Smooth muscle cell (in vitro differentiated cells): ENCODE measurements at regions not wholly inside any gene's neighbourhood (a gene's known extent, or its start where the extent isn't known, plus 50 kb on each side); places are given as distances from the start of the nearest gene placed in this dataset.

ENCODE experiments used
- DNase-seq: peaks from one replicate; lab custom pipeline; 2025; ENCODE audit not compliant: unreplicated experiment; lab: John Stamatoyannopoulos, UW
- H2AFZ ChIP-seq: fragments of 200-600 bp; sonication (generic); 2 replicates; pipeline ENCODE4 v1.6.0; 2016; ENCODE audit warnings: antibody characterized with exemption, low read depth, mild to moderate bottlenecking
- H3F3A ChIP-seq: fragments of 200-600 bp; sonication (generic); 2 replicates; pipeline ENCODE4 v1.6.0; 2017; ENCODE audit warnings: antibody characterized with exemption, low read depth
- H3K27ac ChIP-seq: fragments of 200-600 bp; sonication (generic); 2 replicates; pipeline ENCODE4 v1.5.1; 2016; ENCODE audit warnings: low read depth, mild to moderate bottlenecking
- H3K27me3 ChIP-seq: fragments of 200-600 bp; sonication (generic); 2 replicates; pipeline ENCODE4 v1.6.1; 2016; ENCODE audit warnings: low read depth, mild to moderate bottlenecking
- H3K36me3 ChIP-seq: fragments of 200-600 bp; sonication (generic); 2 replicates; pipeline ENCODE4 v1.5.1; 2016; ENCODE audit warnings: low read depth
- H3K4me1 ChIP-seq: fragments of 200-600 bp; sonication (generic); 2 replicates; pipeline ENCODE4 v1.5.1; 2016; ENCODE audit warnings: low read depth
- H3K4me2 ChIP-seq: fragments of 200-600 bp; sonication (generic); 2 replicates; pipeline ENCODE4 v1.6.0; 2016; ENCODE audit warnings: mild to moderate bottlenecking
- H3K4me3 ChIP-seq: fragments of 200-600 bp; sonication (generic); 2 replicates; pipeline ENCODE4 v1.5.1; 2016; ENCODE audit warnings: mild to moderate bottlenecking
- H3K79me2 ChIP-seq: fragments of 200-600 bp; sonication (generic); 2 replicates; pipeline ENCODE4 v1.6.0; 2016; ENCODE audit warnings: low read depth, mild to moderate bottlenecking
- H3K9ac ChIP-seq: fragments of 200-600 bp; sonication (generic); 2 replicates; pipeline ENCODE4 v1.6.0; 2016; ENCODE audit warnings: low read depth
- H3K9me3 ChIP-seq: fragments of 200-600 bp; sonication (generic); replicated peaks from 2 replicates; pipeline ENCODE4 v1.5.1; 2016; ENCODE audit warnings: low read depth
- H4K20me1 ChIP-seq: fragments of 200-600 bp; sonication (generic); 2 replicates; pipeline ENCODE4 v1.6.0; 2016; ENCODE audit warnings: low read depth
- WGBS: methylation state at CpG from one replicate; pipeline ENCODE4 v1.1.7; 2016; ENCODE audit warnings: low lambda C conversion rate; 5-methylcytosine and 5-hydroxymethylcytosine counted together
- TF ChIP-seq, protein P1 (sequence below): fragments of 200-600 bp; sonication (generic); IDR thresholded peaks from 2 replicates; pipeline ENCODE4 v1.5.1; 2017; ENCODE audit warnings: borderline replicate concordance, mild to moderate bottlenecking, antibody characterized with exemption; ENCODE audit not compliant: insufficient read depth, poor library complexity, severe bottlenecking

DNA sequence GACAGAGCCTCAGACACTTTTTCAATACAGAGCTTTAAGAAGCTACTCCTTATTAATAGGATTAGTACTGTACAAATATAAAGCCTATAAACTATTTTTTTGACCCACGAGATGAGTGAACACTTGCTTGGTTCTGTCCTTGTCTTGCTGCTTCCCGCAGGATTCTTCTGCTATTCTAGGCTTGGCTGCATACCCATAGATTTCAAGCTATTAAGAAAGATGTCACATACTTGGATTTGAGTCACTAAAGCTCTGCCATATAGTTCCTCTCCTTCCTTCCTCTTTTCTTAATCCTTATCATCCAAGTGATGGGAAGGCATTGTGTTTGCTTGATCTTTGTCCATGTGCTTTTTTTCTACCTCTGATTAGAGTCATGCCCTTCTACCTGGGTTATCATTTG is 361.2 kb upstream of the TRPC7 start:
- Histone ChIP-seq H3K4me3 (no peak overlapping the region), H3K27ac (no peak overlapping the region), H3K27me3 (no peaks in the 10 kb centered on the region), H3K9ac (no peak overlapping the region), H2AFZ (no peak overlapping the region), H4K20me1 (no peaks in the 10 kb centered on the region), H3K9me3 (no peaks in the 10 kb centered on the region), H3K4me2 (no peak overlapping the region), H3K36me3 (no peaks in the 10 kb centered on the region), H3F3A (peaks cover 25% of the 10 kb centered on the region), H3K4me1 (no peaks in the 10 kb centered on the region), H3K79me2 (no peaks in the 10 kb centered on the region)
- no peak for DNase-seq
- TF ChIP-seq, protein P1, sequence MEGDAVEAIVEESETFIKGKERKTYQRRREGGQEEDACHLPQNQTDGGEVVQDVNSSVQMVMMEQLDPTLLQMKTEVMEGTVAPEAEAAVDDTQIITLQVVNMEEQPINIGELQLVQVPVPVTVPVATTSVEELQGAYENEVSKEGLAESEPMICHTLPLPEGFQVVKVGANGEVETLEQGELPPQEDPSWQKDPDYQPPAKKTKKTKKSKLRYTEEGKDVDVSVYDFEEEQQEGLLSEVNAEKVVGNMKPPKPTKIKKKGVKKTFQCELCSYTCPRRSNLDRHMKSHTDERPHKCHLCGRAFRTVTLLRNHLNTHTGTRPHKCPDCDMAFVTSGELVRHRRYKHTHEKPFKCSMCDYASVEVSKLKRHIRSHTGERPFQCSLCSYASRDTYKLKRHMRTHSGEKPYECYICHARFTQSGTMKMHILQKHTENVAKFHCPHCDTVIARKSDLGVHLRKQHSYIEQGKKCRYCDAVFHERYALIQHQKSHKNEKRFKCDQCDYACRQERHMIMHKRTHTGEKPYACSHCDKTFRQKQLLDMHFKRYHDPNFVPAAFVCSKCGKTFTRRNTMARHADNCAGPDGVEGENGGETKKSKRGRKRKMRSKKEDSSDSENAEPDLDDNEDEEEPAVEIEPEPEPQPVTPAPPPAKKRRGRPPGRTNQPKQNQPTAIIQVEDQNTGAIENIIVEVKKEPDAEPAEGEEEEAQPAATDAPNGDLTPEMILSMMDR, result no peak
- WGBS, result 83% methylated on average over 2 of the region's 2 CpGs

DNA sequence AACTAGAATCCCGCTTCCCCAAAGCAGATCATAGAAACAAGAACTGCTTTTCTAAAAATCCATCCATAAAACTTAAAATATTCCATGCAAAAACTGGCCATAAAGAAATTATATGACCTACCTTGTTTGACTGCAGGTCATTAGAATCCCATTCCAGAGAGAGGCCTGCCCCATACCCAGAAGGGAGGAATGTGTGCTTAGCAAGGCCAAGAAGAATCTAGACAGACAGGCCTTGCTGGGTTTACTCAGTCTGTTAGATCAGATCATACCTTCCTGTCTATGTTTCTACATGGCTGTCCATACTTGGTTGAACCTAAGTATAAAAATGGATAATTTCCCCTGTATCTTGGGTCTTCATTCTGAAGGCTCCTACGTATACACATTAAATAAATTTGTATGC is 358.8 kb upstream of the TRPC7 start:
- Histone ChIP-seq H4K20me1 (no peaks in the 10 kb centered on the region), H3K36me3 (no peaks in the 10 kb centered on the region), H2AFZ (no peak overlapping the region), H3K4me1 (no peaks in the 10 kb centered on the region), H3F3A (peaks cover 15% of the 10 kb centered on the region), H3K4me2 (no peak overlapping the region), H3K4me3 (no peak overlapping the region), H3K79me2 (no peaks in the 10 kb centered on the region), H3K9me3 (no peaks in the 10 kb centered on the region), H3K9ac (peak overlapping the region; percentile 25), H3K27me3 (no peaks in the 10 kb centered on the region), H3K27ac (peak overlapping the region; percentile 80)
- DNase-seq, result no peak
- 82% methylated on average over 2 of the region's 2 CpGs for WGBS
- TF ChIP-seq, protein P1, result no peak

DNA sequence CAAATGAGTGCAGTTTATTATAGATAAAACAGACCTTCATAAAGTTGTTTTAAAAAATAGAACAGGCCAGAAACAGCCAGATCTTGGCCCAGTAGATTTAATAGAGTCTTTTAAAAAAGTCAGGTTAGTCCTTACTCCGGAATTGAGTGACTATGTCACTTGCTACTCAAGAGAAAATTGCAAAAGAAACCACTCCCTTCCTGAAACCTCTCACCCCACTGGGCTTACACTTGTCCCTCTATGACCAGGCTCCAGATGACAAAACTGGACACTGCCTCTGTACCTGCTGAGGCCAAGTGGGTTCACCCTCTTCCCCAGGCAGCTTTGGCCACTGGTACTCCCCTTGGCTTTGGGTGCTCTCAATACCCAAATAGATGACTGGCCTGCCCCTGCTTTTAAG is 357.2 kb upstream of the TRPC7 start:
- DNase-seq, result no peak
- H3K27ac ChIP-seq, result no peak overlapping the region
- H3K9me3 ChIP-seq, result no peaks in the 10 kb centered on the region
- 93% methylated on average over 1 of the region's 1 CpG for WGBS
- no peaks in the 10 kb centered on the region for H3K79me2 ChIP-seq
- peaks cover 7% of the 10 kb centered on the region for H3F3A ChIP-seq
- H3K9ac ChIP-seq, result no peak overlapping the region
- no peak overlapping the region for H3K4me3 ChIP-seq
- no peaks in the 10 kb centered on the region for H3K36me3 ChIP-seq
- no peak overlapping the region for H2AFZ ChIP-seq
- H3K4me1 ChIP-seq, result no peaks in the 10 kb centered on the region
- no peak overlapping the region for H3K4me2 ChIP-seq
- TF ChIP-seq, protein P1, result no peak
- H4K20me1 ChIP-seq, result no peaks in the 10 kb centered on the region
- H3K27me3 ChIP-seq, result no peaks in the 10 kb centered on the region

DNA sequence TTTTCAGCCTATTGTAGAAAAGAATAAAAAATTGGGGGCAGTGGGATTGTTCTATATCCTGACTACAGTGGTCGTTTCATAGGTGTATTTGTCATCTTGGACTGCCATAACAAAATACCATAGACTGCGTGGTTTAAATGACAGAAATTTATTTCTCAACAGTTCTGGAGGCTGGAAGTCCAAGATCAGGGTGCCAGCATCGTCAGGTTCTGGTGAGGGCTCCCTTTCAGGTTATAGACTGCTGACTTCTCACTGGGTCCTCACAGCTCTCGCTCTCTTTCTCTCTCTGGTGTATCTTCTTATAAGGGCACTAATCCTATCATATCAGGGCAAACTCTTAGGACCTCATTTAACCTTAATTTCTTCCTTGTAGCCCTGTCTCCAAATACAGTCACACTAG is 356.7 kb upstream of the TRPC7 start:
- Histone ChIP-seq H2AFZ (no peak overlapping the region), H3K9ac (no peak overlapping the region), H3K9me3 (no peaks in the 10 kb centered on the region), H3K4me3 (no peak overlapping the region), H3K36me3 (no peaks in the 10 kb centered on the region), H3K4me2 (no peak overlapping the region), H3F3A (peaks cover 7% of the 10 kb centered on the region), H4K20me1 (no peaks in the 10 kb centered on the region), H3K27ac (no peak overlapping the region), H3K4me1 (no peaks in the 10 kb centered on the region), H3K79me2 (no peaks in the 10 kb centered on the region), H3K27me3 (no peaks in the 10 kb centered on the region)
- DNase-seq, result no peak
- TF ChIP-seq, protein P1, result no peak
- WGBS, result 95% methylated on average over 4 of the region's 4 CpGs
